Activated naive CD4-positive, alpha-beta T cell (primary cell): ENCODE measurements at regions not wholly inside any gene's neighbourhood (a gene's known extent, or its start where the extent isn't known, plus 50 kb on each side); places are given as distances from the start of the nearest gene placed in this dataset.
"Not testable (repeated sequence)": the region's sequence is repeated elsewhere in the genome, so short reads cannot be mapped to it uniquely, and the experiment has no call there.

Experiments
- DNase-seq, 4 experiments: peaks; one replicate each; lab custom pipeline; 2025; lab: John Stamatoyannopoulos, UW

DNA sequence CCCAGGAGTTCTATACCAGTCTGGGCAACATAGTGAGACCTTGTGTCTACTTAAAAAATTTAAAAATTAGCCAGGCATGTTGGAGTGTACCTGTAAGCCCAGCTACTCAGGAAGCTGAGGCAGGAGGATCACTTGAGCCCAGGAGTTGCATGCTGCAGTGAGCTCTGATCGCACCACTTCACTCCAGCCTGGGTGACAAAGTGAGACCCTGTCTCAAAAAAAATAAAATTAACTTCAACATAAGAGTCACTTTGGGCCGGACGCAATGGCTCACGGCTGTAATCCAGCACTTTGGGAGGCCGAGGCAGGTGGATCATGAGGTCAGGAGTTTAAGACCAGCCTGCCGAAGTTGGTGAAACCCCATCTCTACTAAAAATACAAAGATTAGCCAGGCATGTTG, 699.1 kb upstream of the AUTS2 start:
- not testable (repeated sequence) for DNase-seq

DNA sequence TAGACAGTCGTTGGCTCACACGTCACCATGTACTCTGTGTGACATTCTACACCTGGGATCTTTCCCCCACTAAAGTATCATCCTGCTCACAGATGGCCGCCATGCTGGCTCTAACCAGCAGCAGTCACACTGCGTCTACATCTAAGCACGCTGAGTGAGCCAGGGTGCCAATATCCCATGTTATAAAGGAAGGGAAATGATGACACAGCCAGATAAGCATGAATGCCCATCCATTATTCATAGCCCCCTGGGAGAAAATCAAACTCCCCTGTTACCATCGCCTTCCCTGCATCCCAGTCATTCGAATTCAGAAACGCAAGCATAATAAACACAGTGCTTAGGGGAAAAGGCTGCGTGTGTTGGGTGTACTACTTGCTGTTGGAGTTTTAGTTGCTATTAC, 698.2 kb upstream of the AUTS2 start:
- DNase-seq: no peak

DNA sequence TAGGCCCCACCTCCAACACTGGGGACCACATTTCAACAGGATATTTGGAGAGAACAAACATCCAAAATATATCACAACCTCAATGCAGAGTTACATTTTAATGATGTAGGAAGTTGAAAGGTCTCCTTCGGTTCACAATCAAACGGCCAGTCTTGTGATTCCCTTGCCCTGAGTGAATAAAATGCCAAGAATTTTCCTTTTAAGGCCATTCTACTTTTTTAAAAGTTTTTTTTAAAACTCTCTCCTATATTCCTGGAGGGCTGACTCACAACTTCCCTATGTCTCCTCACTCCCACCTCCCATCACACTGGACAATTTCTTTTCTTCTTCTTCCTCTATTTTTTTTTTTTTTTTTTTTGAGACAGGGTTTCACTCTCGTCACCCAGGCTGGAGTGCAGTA, 693.6 kb upstream of the AUTS2 start:
- DNase-seq: no peak

DNA sequence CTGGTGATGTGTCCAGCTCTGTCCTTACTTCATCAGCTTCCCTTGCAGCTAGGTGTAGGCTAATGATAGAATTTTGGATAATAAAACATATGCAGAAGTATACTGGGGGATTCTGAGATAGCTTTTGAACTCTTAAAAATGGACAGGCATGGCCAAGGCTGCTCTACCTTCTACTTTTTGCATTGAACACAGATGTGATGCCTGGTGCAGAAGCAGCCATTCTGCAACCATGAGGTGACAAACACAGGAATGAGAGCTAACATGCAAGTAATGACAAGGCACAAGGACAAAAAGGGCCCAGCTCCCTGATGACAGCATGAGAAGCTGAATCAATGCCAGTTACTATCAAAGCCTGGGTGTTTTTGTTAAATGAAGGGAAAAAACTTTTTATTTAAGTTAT, 686.5 kb upstream of the AUTS2 start:
- DNase-seq: no peak

DNA sequence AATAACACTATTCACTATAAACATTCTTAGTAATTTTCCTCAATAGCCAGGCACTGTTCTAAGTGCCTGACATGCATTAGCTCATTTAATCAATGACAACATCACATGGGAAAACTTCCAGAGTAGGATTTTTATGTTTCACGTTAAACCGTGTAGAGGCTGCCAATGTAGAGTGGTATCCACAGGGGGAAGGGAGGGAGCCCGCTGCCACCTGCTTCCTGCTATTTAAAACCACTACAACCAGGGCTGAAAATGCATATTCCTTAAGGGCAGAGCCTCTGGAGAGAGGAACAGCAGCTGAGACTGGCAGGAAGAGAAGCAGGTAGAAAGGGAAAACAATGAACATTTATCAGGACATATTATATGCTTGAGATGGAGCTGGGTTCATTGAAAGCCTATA, 684.3 kb upstream of the AUTS2 start:
- DNase-seq: no peak

DNA sequence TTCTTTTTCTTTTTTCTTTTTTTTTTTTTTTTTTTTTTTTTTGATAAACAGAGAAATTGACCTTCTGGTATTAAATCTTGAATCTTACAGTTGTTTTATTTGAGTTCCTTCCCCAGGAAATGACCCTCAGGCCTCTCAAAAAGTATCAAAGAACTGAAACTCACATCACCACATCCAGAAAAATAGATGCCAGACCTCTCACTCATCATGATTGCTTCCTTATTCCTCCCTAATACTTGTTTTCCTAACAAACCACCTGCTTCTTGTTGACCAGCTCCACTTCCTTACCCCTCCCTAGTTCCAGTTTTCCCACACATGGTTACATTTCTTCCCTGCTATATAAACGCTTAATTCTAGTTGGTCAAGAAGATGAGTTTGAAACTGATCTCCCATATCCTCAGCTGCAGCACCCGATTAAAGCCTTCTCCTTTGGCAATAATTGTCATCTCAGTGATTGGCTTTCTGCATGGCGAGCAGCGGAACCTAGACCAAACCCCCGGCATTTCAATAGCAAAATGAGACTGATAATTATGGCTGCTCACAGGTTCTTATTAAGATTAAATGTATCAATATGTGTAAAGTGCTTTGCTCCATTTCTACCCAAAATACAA, 681.1 kb upstream of the AUTS2 start:
- no peak for DNase-seq

DNA sequence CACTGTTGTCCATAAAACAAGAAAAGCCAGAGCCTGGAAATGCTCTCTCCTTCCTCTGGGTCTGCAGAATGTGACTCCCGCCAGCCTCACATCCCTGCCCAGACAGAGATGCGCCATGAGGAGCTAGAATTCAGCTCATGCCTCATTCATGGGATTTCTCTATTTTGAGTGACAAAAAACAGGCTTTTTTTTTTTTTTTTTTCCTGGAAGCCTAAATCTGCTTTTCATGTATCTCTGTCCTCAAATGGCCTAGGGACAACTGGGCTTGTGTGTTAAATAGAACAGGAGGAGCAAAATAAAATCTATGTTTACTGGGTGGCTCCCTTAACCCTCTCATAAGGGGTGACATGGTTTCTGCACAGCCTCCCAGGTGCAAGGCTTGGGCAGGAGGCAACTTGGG, 679.7 kb upstream of the AUTS2 start:
- no peak for DNase-seq

DNA sequence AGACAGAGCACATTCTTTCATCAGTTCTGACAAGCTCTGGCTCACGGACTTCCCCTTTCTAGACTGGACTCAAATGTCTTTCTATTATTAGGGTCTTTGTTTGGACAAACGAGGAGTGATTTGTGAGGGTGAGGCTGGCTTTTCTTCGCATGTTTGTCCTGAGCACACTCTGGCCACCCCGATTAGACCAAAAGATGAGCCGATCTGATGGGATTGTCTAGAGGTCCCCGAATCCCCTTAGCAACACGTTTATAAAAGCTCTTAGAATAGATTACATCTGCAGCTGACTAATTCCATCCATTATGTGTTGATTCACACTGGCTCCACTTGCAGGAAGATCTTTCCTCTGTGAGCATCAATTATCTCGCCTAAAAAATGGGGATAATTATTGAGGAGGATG, 675.4 kb upstream of the AUTS2 start:
- no peak for DNase-seq

DNA sequence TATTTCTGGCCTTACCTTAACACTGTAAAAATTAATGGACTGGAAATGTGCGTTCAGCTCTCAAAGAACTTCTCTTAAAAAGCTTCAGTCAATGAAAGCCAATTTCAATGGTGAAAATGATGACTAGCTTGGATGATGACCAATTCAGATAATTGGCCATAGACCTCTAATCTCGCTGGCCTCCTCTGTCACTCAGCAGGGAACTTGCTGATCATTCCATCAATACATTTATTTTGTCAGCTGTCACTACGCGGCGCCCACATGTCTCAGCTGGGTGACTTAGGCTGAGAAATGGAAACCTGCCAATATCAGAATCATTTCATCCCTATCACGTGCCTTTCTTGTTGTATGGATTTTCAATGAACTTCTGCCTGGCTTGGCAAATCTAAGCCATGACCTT, 673.0 kb upstream of the AUTS2 start:
- DNase-seq: no peak

DNA sequence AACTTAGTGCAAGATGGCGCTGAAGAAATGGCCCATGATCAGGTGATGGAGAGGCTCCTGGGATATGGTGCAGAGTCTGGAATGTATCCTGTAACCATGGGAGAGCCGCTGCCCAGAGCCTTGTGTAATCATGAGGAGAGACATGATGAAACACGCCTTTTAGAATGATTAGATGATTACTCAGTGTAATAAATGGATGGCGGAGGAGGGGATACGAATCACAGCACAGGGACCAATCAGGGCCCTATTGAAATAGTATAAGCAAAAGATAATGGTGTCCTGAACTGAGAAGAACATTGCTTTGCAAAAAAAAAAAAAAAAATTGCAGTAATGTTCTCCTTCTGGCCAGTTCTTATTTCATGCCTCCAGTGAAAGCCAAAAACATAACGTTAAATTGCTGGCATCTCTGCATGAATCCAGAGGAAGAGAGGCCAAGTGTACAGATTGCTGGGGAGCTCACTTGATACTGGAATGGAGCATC, 668.5 kb upstream of the AUTS2 start:
- no peak for DNase-seq

DNA sequence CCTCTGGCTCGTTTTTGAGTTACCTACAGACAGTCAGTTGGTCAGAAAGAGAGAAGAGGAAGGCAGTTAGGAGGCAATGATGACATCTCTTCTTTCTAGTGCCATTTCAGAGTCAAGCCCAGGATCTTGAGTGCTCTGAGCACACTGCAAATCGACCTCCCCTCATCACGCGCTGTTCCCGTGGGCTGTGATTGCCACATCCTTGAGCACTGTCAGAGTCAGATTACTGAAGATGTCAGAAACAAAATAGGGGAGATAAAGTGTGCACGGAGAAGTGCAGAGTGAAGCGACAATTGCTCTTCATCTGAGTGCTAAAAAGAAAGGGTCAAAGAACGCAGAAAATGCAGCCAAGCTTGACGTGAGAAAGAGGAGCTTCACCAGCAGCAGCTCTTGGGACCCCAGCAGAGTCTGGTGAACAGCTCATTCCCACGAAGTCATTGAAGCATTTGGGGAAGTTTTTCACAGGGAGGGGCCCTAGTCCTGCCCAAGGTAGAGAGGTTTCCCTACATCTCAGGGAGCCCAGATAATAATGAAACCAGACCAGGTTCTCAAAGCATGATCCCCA, 661.7 kb upstream of the AUTS2 start:
- no peak for DNase-seq

DNA sequence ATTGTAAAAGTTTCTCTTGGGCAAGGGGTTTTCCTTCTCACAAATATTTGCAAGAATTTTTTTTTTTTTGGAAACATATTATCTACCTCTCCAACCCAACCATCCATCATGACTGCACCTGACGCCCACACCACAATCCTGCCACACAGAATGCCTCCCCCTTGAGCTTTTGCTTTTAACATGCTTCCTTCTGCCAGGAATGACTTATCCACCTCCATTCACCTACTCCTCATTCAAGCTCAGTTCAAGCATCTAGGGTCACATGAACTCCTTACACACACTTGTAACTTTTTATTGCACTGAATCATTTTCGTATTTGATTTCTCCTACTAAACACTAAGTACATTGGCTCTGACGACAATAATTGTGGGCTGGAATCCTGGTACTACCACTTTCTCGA, 660.1 kb upstream of the AUTS2 start:
- no peak for DNase-seq

DNA sequence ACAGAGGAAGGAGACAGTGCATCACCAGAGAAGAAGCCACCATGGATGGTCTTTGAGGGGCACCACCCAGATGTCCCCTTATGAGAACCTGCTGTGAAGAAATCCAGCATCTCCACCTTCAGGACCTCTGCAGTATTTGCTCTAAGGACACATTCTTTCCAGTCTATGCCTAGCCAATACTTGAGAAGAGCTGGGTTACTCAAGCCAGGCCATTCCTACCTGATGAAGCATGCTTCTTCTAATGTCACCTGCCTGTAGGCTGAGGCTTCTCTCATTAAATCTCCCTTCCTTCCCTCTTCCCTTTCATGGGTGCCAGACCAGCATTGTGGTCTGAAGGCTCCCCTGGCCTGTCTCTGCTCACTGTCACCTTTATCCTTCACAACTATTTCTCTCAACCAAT, 654.5 kb upstream of the AUTS2 start:
- no peak for DNase-seq

DNA sequence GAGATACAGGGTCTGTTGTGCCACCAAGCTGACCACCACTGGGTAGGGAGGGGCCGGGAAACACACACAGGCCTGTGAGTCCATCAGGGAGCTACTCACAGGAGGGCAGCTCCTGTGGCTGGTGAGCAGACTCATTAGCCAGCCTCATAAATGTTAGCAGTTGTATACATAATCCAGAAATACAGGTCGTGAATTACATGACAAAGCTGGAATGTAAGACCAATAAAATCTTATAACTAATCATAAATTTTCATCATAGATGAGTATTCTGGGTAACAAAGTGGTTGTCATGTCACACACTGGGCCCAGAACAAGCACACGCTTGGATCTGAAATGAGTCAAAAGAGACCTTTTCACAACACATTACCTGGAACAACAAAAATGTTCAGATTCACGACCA, 642.6 kb upstream of the AUTS2 start:
- no peak for DNase-seq

DNA sequence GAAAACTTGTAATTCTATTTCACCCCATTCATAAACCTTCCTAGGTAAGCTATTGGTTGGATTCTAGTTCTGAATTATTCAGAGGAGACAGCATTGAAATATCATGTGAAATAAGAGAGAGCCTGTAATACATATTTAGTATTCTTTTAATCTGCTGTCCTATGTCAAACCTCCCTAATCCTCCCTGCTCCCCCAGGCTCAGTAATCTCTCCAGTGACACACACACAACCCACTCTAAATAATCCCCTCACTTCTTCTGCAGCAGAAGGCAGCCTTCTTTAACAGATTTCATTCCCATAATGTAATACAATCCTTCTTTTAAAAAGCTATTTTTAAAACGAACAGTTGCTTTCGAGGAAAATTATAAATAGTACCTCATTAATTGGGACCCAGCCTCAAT, 639.7 kb upstream of the AUTS2 start:
- DNase-seq: no peak

DNA sequence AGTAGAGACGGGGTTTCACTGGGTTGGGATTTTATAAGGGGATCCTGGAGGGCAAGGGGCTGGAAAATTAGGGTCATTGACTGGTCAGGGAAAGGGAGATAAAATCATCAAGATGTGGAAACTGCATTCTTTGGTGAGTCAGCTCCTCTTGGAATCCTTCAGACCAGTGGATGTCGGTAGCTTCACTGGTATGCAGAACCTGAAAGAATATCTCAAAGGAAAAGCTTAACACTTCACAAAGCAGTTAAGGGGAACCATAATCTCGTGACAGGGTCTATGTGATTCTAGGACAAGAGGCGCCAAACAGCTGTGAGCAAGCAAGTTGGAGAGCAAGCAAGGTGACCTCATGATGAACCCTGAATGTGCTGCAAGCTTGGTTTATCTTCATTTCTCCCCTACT, 634.7 kb upstream of the AUTS2 start:
- no peak for DNase-seq

DNA sequence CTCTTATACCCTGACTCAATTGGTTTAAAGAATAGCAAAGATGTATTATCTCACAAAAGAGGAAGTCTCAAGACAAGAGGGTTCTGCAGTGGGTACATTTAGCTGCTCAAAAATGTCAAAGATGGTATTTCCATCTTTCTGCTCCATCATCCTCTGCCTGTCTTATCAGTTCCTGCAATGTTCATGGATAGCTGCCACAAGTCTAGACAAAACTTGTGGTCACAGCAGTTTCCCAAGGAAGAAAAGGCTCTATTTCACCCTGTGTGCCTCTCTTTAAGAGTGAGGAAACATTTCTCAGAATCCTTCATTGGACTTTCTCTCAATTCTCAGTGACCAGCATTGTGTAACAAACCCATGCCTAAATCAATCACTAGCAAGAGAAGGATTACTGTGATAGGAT, 634.2 kb upstream of the AUTS2 start:
- no peak for DNase-seq

DNA sequence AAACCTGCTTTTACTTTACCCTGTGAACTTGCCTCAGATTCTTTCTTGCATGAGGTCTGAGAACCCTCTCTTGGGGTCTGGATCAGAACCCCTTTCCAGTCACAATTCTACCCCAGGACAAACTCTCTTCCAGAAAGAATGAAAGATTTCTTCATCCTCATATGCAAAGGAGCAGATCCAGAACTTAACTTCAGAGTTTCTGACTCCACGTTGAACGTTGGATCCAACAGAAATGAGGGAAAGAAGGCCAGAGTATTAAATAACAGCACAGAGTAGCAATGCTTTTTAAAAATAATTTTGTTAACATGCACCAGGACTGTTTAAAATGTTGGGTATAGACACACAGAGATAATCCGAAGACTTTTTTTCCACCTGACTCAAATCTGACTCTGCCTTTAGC, 632.9 kb upstream of the AUTS2 start:
- DNase-seq: no peak

DNA sequence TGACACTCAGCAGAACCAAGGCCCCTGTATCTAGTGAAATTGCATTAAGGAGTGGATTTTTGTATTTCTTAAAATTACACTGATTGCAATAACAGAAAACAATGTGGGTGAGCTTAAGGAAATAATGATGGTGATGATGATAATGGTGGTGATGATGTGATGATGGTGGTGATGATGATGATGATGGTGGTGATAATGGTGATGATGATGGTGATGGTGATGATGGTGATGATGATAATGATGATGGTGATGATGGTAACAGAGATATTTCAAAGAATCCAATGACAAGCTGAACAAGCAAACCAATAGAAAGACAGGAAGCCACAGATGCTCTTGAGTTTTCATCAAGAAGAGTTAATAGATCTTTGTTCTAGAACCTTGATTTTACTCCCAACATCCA, 630.7 kb upstream of the AUTS2 start:
- DNase-seq: no peak

DNA sequence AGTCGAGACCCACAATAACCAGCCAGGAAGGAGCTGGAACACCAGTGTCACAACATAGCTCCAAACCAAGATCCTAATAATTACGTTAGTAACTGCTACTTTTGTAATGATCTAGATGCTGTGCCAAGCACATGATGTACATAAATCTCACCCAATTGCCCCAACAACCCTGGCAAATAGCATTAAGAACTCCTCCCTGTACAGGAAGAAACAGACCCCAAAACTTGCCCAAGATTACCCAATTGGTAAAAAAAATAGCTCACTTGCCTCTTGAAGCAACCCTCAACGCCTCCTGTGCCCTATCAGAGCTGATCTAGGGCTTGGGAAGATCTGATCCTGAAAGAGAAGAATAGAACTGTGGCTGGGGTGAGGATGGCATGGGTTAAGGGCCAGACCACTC, 628.7 kb upstream of the AUTS2 start:
- DNase-seq: no peak

DNA sequence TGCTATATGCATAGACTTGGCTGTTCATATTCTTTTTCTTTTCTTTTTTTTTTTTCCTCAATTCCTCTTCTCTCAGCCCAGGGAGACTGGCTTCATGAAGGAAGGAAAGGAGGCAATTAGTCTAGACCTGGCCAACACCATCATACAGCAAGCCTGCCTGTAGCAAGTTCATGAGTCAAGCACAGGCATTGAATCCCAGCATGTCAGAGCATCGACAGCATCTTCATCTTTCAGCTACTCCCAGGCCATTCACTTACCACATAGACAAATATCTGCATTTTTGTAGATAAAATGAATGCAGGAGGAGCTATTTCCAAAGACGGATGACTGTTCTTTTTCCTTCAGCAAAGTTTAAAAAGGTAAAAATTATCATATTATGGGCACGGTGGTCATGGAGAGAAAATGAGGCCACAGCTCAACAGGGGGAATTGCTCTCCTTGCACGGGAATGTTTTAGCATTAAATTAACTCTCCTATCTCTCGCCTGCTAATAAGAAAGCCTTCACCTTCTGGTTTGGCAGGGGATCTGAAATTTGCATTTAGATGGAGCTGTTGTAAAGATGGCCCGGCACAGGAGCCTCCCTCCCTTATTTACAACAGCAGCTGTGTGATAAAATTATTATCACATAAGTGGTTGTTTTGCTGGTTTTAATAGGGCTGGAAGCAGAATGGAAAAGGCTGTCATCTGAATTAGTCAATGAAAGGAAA, 626.5 kb upstream of the AUTS2 start:
- no peak for DNase-seq

DNA sequence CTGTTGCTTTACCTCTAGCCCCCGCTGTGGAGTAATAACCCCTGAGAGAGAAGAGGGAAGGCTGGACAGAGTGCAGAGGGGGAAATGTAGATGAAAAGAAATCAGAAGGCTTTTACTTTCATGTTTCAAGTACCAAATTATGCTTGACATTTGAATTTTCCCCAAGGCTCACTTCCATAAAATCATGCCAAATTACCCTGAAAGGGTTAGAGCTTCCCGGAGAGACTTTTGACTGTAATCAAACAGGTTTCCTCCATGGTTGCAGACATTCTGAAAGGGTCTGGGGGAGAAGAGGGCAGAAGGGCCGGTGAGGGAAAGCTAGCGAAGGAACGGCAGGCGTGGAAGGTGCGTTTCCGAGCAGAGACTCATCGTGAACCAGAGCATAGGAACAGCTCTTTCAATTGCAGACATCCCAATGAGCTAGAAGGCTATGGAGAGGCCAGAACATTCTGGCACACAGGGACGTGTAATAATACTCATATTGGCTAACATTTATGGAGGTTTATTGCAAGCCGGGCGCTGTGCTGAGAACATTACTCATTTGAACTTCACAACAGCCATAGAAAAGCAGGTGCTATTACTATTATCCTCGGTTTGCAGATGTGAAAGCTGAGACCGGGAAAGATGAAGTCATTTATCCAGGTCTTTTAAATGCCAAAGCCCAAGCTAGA, 620.8 kb upstream of the AUTS2 start:
- no peak for DNase-seq

DNA sequence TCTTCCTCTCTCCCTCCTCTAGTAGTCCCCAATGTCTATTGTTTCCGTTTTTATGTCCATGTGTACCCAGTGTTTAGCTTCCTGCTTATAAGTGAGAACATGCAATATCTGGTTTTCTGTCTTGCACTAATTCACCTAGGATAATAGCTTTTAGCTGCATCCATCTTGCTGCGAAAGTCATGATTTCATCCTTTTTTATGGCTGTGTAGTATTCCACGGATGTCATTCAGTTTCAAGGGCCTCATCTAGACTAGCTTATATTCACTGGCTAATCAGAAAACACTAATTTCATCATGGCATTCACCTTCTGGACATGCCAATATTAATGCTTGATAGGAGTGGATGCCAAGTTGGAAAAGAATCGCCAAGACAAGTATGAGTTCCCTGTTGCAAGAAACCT, 619.6 kb upstream of the AUTS2 start:
- DNase-seq: no peak
